Stomach (tissue), 8 donors: ENCODE measurements at regions not wholly inside any gene's neighbourhood (a gene's known extent, or its start where the extent isn't known, plus 50 kb on each side); places are given as distances from the start of the nearest gene placed in this dataset.

Experiments used
- DNase-seq, 2 donors: peaks; one replicate each; pipeline versions ENCODE4 v3.0.0 to v3.0.0-alpha.2; 2013 to 2019
- H3K27ac ChIP-seq, 5 donors: fragments of 200-600 bp in 4 of 5; sonication (generic) in 4 of 5; one replicate each; pipeline ENCODE4 v1.5.1; 2013 to 2019; ENCODE audit warnings: mild to moderate bottlenecking in 1 of 5, moderate library complexity in 1 of 5
- H3K27me3 ChIP-seq, 3 donors: fragments of 200-600 bp; sonication (generic); one replicate each; pipeline ENCODE4 v1.5.1; 2017 to 2019; ENCODE audit warnings: mixed run types in 1 of 3
- H3K36me3 ChIP-seq, 4 donors: fragments of 200-600 bp; sonication (generic); 1 replicate in 3 of 4; 2 replicates in 1 of 4; pipeline ENCODE4 v1.5.1; 2016 to 2019
- H3K4me1 ChIP-seq, 4 donors: fragments of 200-600 bp; sonication (generic); one replicate each; pipeline ENCODE4 v1.5.1; 2016 to 2019
- H3K4me3 ChIP-seq, 4 donors: fragments of 200-600 bp; sonication (generic) in 3 of 4; one replicate each; pipeline ENCODE4 v1.5.1; 2016 to 2019; ENCODE audit warnings: mild to moderate bottlenecking in 1 of 4
- H3K9me3 ChIP-seq, 4 donors: fragments of 200-600 bp; sonication (generic); one replicate each; pipeline ENCODE4 v1.5.1; 2016 to 2019
- CTCF ChIP-seq, 7 experiments: fragments of 450-650 bp in 4 of 7; fragments of 200-600 bp in 3 of 7; sonication (generic) in 3 of 7; IDR thresholded peaks; one replicate each; pipeline ENCODE4 v1.5.1; 2016 to 2019; ENCODE audit warnings: antibody characterized with exemption in 7 of 7, control low read depth in 2 of 7, mild to moderate bottlenecking in 1 of 7
- EP300 ChIP-seq: sonication (generic); formaldehyde crosslinking; IDR thresholded peaks from one replicate; pipeline ENCODE4 v1.6.1; 2017; ENCODE audit warnings: antibody characterized with exemption
- POLR2A ChIP-seq, 4 donors: fragments of 450-650 bp; IDR thresholded peaks; one replicate each; pipeline ENCODE4 v1.6.1; 2016; ENCODE audit warnings: antibody characterized with exemption in 4 of 4, control low read depth in 2 of 4, mild to moderate bottlenecking in 1 of 4, moderate library complexity in 1 of 4
- POLR2AphosphoS5 ChIP-seq, 3 donors: sonication (generic); formaldehyde crosslinking; IDR thresholded peaks; one replicate each; pipeline ENCODE4 v1.6.1; 2016; ENCODE audit warnings: antibody characterized with exemption in 3 of 3
- WGBS, 5 donors: extraction: QIAGEN DNeasy Blood & Tissue Kit in 3 of 5; methylation state at CpG; one replicate each; pipeline versions ENCODE4 v1.1.5 to v1.1.7; 2013 to 2018; 5-methylcytosine and 5-hydroxymethylcytosine counted together
- intact Hi-C: fragments of 100-400 bp; cut with DNase I; formaldehyde crosslinking; loops from one replicate; pipeline ENCODE4 v1.15.1; 2023; ENCODE audit warnings: low total_unique reads
- donor health status: healthy with polysubstance abuse.
- donor health status: Bipolar disorder and iron deficiency.
- donor health status: healthy.

- no peak for DNase-seq
- Histone ChIP-seq H3K4me3 (no peak overlapping the region), H3K27me3 (no peaks in the 10 kb centered on the region), H3K27ac (no peak overlapping the region), H3K9me3 (no peaks in the 10 kb centered on the region), H3K4me1 (peaks cover 0 to 15% (median 4%) of the 10 kb centered on the region in 4 donors), H3K36me3 (no peaks in the 10 kb centered on the region)
- intact Hi-C loops = no loop called here
- TF ChIP-seq POLR2AphosphoS5 (IDR thresholded peaks at IDR 0.05) = no peak
- TF ChIP-seq CTCF (IDR thresholded peaks at IDR 0.05) = no peak
- TF ChIP-seq POLR2A (IDR thresholded peaks at IDR 0.05) = no peak
- TF ChIP-seq EP300 = no peak
Measured at GRCh38 chr4:13089659-13089998, 394.5 kb downstream of the RAB28 start.

- intact Hi-C loops = no loop called here
- 24 to 49% (median 45%) methylated on average over 2 of the region's 2 CpGs for WGBS, 5 donors
- Histone ChIP-seq H3K27ac (no peak overlapping the region), H3K4me1 (peaks cover 0 to 15% (median 4%) of the 10 kb centered on the region in 4 donors), H3K27me3 (no peaks in the 10 kb centered on the region), H3K4me3 (no peak overlapping the region), H3K9me3 (no peaks in the 10 kb centered on the region), H3K36me3 (no peaks in the 10 kb centered on the region)
- TF ChIP-seq EP300 (no peak), CTCF (IDR thresholded peaks at IDR 0.05) (no peak), POLR2AphosphoS5 (IDR thresholded peaks at IDR 0.05) (no peak), POLR2A (IDR thresholded peaks at IDR 0.05) (no peak)
- peak in 1 of 2 donors; percentile 12 for DNase-seq
Measured at GRCh38 chr4:13088726-13089658, 395.1 kb downstream of the RAB28 start.

GRCh38 chr4:13087041-13087440 is 397.1 kb downstream of the RAB28 start:
- 61 to 86% (median 78%) methylated on average over 1 of the region's 1 CpG for WGBS, 5 donors
- intact Hi-C loops = no loop called here
- TF ChIP-seq EP300 (no peak), CTCF (IDR thresholded peaks at IDR 0.05) (no peak), POLR2A (IDR thresholded peaks at IDR 0.05) (no peak), POLR2AphosphoS5 (IDR thresholded peaks at IDR 0.05) (no peak)
- H3K4me3 ChIP-seq = no peak overlapping the region
- H3K27me3 ChIP-seq = no peaks in the 10 kb centered on the region
- H3K9me3 ChIP-seq = peaks cover 0 to 10% (median 6%) of the 10 kb centered on the region in 4 donors
- no peak overlapping the region for H3K27ac ChIP-seq
- no peaks in the 10 kb centered on the region for H3K36me3 ChIP-seq
- no peak for DNase-seq
- H3K4me1 ChIP-seq = peaks cover 0 to 15% (median 4%) of the 10 kb centered on the region in 4 donors

- Histone ChIP-seq H3K27ac (no peak overlapping the region), H3K4me3 (no peak overlapping the region), H3K9me3 (peaks cover 0 to 32% (median 22%) of the 10 kb centered on the region in 4 donors), H3K27me3 (no peaks in the 10 kb centered on the region), H3K36me3 (no peaks in the 10 kb centered on the region), H3K4me1 (peaks cover 0 to 7% (median 3%) of the 10 kb centered on the region in 4 donors)
- intact Hi-C loops = no loop called here
- DNase-seq = no peak
- TF ChIP-seq POLR2A (IDR thresholded peaks at IDR 0.05) = no peak
- TF ChIP-seq POLR2AphosphoS5 (IDR thresholded peaks at IDR 0.05) = no peak
- no peak for TF ChIP-seq CTCF (IDR thresholded peaks at IDR 0.05)
- TF ChIP-seq EP300 = no peak
- WGBS, 5 donors = 68 to 81% (median 75%) methylated on average over 2 of the region's 2 CpGs
Measured at GRCh38 chr4:13084210-13084609, 399.9 kb downstream of the RAB28 start.
